ENCODE measurements at regions not wholly inside any gene's neighbourhood (a gene's known extent, or its start where the extent isn't known, plus 50 kb on each side); places are given as distances from the start of the nearest gene placed in this dataset.

- no peak for TF ChIP-seq FOXJ3 (CRISPR knock-in tag; IDR thresholded peaks at IDR 0.05)
- no peak for TF ChIP-seq CHD2 (IDR thresholded peaks at IDR 0.05; ENCODE audit: low read length, partially characterized antibody)
These were observed 172.3 kb downstream of the DUSP6 start (continued) for GRCh38 chr12:89179983-89180382.

GRCh38 chr12:89179245-89179644 lies 173.1 kb downstream of the DUSP6 start:
- no peak overlapping the region for H3K4me2 ChIP-seq
- H2AFZ ChIP-seq (ENCODE audit: low read depth), result no peak overlapping the region
- CTCF ChIA-PET, result interaction anchor here (1.1 kb wide), 1 partner anchor 129 kb away, joined by 3 read pairs; no protein-coding TSS in a partner anchor
- WGBS (ENCODE audit: low lambda C conversion rate), result 90% methylated on average over 1 of the region's 1 CpG
- peaks cover 0 to 6% of the 10 kb centered on the region in 2 experiments; a peak in 2 of 4 replicates for H3K4me1 ChIP-seq (ENCODE audit: control insufficient read depth in 1 of 2, insufficient read depth in 2 of 2, low read depth in 1 of 2, low read length in 1 of 2)
- no peak for DNase-seq
- H3K9ac ChIP-seq, result no peak overlapping the region
- H3K9me3 ChIP-seq, result no peaks in the 10 kb centered on the region
- H3K27ac ChIP-seq (ENCODE audit: low read depth in 2 of 2, low read length in 1 of 2), result no peak overlapping the region
- H3K36me3 ChIP-seq (replicated peaks in 1 of 2; ENCODE audit: control insufficient read depth in 1 of 2, insufficient read depth in 2 of 2, low read length in 1 of 2), result no peaks in the 10 kb centered on the region
- H3F3A ChIP-seq (replicated peaks; ENCODE audit: insufficient read depth), result no peaks in the 10 kb centered on the region
- POLR2A ChIA-PET, result no interaction called here
- H4K20me1 ChIP-seq (ENCODE audit: insufficient read depth), result no peaks in the 10 kb centered on the region
- no peaks in the 10 kb centered on the region for H3K27me3 ChIP-seq (ENCODE audit: insufficient read depth)
- H3K9me2 ChIP-seq, result no peaks in the 10 kb centered on the region
- H3K79me2 ChIP-seq (ENCODE audit: insufficient read depth), result no peaks in the 10 kb centered on the region
- H3K4me3 ChIP-seq (ENCODE audit: low read depth in 2 of 2, low read length in 1 of 2), result no peak overlapping the region
- TF ChIP-seq CHD2 (IDR thresholded peaks at IDR 0.05; ENCODE audit: low read length, partially characterized antibody), result no peak
- no peak for TF ChIP-seq NFIC (IDR thresholded peaks at IDR 0.05; ENCODE audit: borderline replicate concordance)
- no peak for TF ChIP-seq RCOR1 (IDR thresholded peaks at IDR 0.05; ENCODE audit: low read length)
- TF ChIP-seq GATA2 (CRISPR knock-in tag; IDR thresholded peaks at IDR 0.05), result no peak
- no peak for TF ChIP-seq PBX3 (IDR thresholded peaks at IDR 0.05)
- no peak for TF ChIP-seq ELF1 (IDR thresholded peaks at IDR 0.05)
- TF ChIP-seq FOXM1 (IDR thresholded peaks at IDR 0.05; ENCODE audit: low read depth), result no peak
- no peak for TF ChIP-seq TEAD4 (IDR thresholded peaks at IDR 0.05; ENCODE audit: borderline replicate concordance, insufficient read depth)
- no peak for TF ChIP-seq FOSL2 (IDR thresholded peaks at IDR 0.05; ENCODE audit: borderline replicate concordance, low read depth)
- no peak for TF ChIP-seq REST (IDR thresholded peaks at IDR 0.05; ENCODE audit: low read depth, low read length)
- TF ChIP-seq MEF2A (IDR thresholded peaks at IDR 0.05; ENCODE audit: borderline replicate concordance, low read depth), result no peak
- TF ChIP-seq TAF1 (IDR thresholded peaks at IDR 0.05; ENCODE audit: borderline replicate concordance, low read depth, low read length), result no peak
- TF ChIP-seq POLR2AphosphoS5 (IDR thresholded peaks at IDR 0.05; ENCODE audit: low read depth, low read length), result no peak
- no peak for TF ChIP-seq EZH2phosphoT487 (IDR thresholded peaks at IDR 0.05; ENCODE audit: borderline replicate concordance, low read depth)
